K562 (cell line): ENCODE measurements at regions not wholly inside any gene's neighbourhood (a gene's known extent, or its start where the extent isn't known, plus 50 kb on each side); places are given as distances from the start of the nearest gene placed in this dataset.

Source experiments
- ATAC-seq: fragments of 200-7000 bp; cut with Tn5 transposase; 3 replicates; pipeline ENCODE4 v1.9.1; 2020; ENCODE audit warnings: moderate library complexity
- BruUV-seq: library from RNA; stranded (reverse); fragments of 400-500 nt; replicated peaks from 2 replicates; lab custom pipeline; 2021; lab: Mats Ljungman, UMichigan
- CTCF ChIA-PET: fragments of 300-600 bp; formaldehyde crosslinking; extraction: SDS; loops from one replicate; lab custom pipeline; 2021; ENCODE audit warnings: low intra/inter-chr PET ratio; lab: Yijun Ruan, JAX
- POLR2A ChIA-PET: fragments of 300-600, 350-650 bp; sonication (Branson Sonifier 250); formaldehyde crosslinking; extraction: SDS; loops from one replicate; lab custom pipeline; 2021; ENCODE audit warnings: antibody characterized with exemption, inconsistent platforms; lab: Yijun Ruan, JAX
- DNase-seq, 4 experiments: peaks; one replicate each; pipeline versions ENCODE4 v3.0.0 to v3.0.0-alpha.2; 2011 to 2018; ENCODE audit warnings: low spot score in 3 of 4, mixed read lengths in 3 of 4; ENCODE audit errors: extremely low read depth in 1 of 4
- FAIRE-seq: peaks from 2 replicates; lab custom pipeline; 2011; peaks lifted over from hg19 to GRCh38; lab: Jason Lieb, UNC
- H2AFZ ChIP-seq: 2 replicates; pipeline ENCODE4 v1.6.0; 2011; ENCODE audit warnings: low read depth, low read length, control low read depth, inconsistent platforms
- H3K27ac ChIP-seq: fragments of 200-600 bp; 3 replicates; pipeline ENCODE4 v1.8.0; 2011; ENCODE audit warnings: low read depth, mild to moderate bottlenecking, control low read depth, inconsistent platforms, low read length, moderate library complexity, mixed read lengths; ENCODE audit errors: extremely low read depth
- H3K27me3 ChIP-seq, 2 experiments: fragments of 300-600 bp in 1 of 2; 2 replicates in 1 of 2; 3 replicates in 1 of 2; pipeline versions ENCODE4 v1.6.0 to v1.8.0; 2011; ENCODE audit warnings: inconsistent platforms in 2 of 2, low read length in 2 of 2, mild to moderate bottlenecking in 1 of 2, mixed read lengths in 1 of 2, moderate library complexity in 1 of 2; ENCODE audit not compliant: control insufficient read depth in 2 of 2, insufficient read depth in 2 of 2
- H3K36me3 ChIP-seq: fragments of 300-600 bp; 3 replicates; pipeline ENCODE4 v1.8.0; 2011; ENCODE audit warnings: mild to moderate bottlenecking, low read length, inconsistent platforms; ENCODE audit not compliant: control insufficient read depth, insufficient read depth
- H3K4me1 ChIP-seq, 2 experiments: fragments of 200-600 bp in 1 of 2; replicated peaks in 1 of 2; 2 replicates in 1 of 2; 3 replicates in 1 of 2; pipeline versions ENCODE4 v1.5.1 to v1.8.0; 2011; ENCODE audit warnings: inconsistent platforms in 2 of 2, low read length in 2 of 2, mild to moderate bottlenecking in 1 of 2, mixed read lengths in 1 of 2, moderate library complexity in 1 of 2; ENCODE audit not compliant: control insufficient read depth in 2 of 2, insufficient read depth in 2 of 2
- H3K4me2 ChIP-seq: 2 replicates; pipeline ENCODE4 v1.6.1; 2011; ENCODE audit warnings: low read length, control low read depth, inconsistent platforms, mixed read lengths; ENCODE audit not compliant: insufficient read depth
- H3K4me3 ChIP-seq: fragments of 200-600 bp; sonication (generic), shearing (Covaris generic); 2 replicates; pipeline ENCODE4 v1.5.1; 2016; ENCODE audit warnings: control low read depth, inconsistent platforms
- H3K79me2 ChIP-seq: fragments of 200-600 bp; 3 replicates; pipeline ENCODE4 v1.8.0; 2011; ENCODE audit warnings: low read length, inconsistent platforms; ENCODE audit not compliant: control insufficient read depth, insufficient read depth
- H3K9ac ChIP-seq, 2 experiments: 2 replicates each; pipeline versions ENCODE4 v1.6.0 to v1.6.1; 2011; ENCODE audit warnings: low read depth in 2 of 2, low read length in 2 of 2, control low read depth in 1 of 2, inconsistent platforms in 1 of 2, mild to moderate bottlenecking in 1 of 2, mixed read lengths in 1 of 2; ENCODE audit not compliant: insufficient read depth in 1 of 2
- H3K9me1 ChIP-seq: one replicate; pipeline ENCODE4 v1.6.0; 2011; ENCODE audit warnings: inconsistent platforms, mild to moderate bottlenecking, low read length, moderate library complexity; ENCODE audit not compliant: control insufficient read depth, insufficient read depth
- H3K9me3 ChIP-seq: replicated peaks from 2 replicates; pipeline ENCODE4 v1.5.1; 2011; ENCODE audit warnings: low read depth, low read length, inconsistent platforms; ENCODE audit not compliant: control insufficient read depth, insufficient read depth
- H4K20me1 ChIP-seq: replicated peaks from 2 replicates; pipeline ENCODE4 v1.6.1; 2011; ENCODE audit warnings: low read length, inconsistent platforms, mixed read lengths; ENCODE audit not compliant: control insufficient read depth, insufficient read depth
- AFF1 ChIP-seq, 2 experiments: fragments of 450-650 bp; IDR thresholded peaks; 2 replicates each; pipeline ENCODE4 v1.6.1; 2018; ENCODE audit warnings: mild to moderate bottlenecking in 2 of 2, low read depth in 1 of 2; ENCODE audit not compliant: partially characterized antibody in 2 of 2
- ETS1 ChIP-seq: conservative IDR thresholded peaks from 2 replicates; pipeline ENCODE4 v1.6.1; 2011; ENCODE audit warnings: low read depth, mild to moderate bottlenecking, low read length; ENCODE audit not compliant: control insufficient read depth
- FOSL1 ChIP-seq: fragments of 200-800 bp; sonication (Bioruptor generic); conservative IDR thresholded peaks from 2 replicates; pipeline ENCODE4 v1.6.1; 2016; ENCODE audit warnings: missing genetic modification characterization, missing compliant biosample characterization
- MCM2 ChIP-seq: fragments of 450-650 bp; IDR thresholded peaks from 2 replicates; pipeline ENCODE4 v1.6.1; 2017; ENCODE audit warnings: low read depth, mild to moderate bottlenecking
- MEF2A ChIP-seq: IDR thresholded peaks from 2 replicates; pipeline ENCODE4 v1.6.1; 2011; ENCODE audit warnings: low read depth, mild to moderate bottlenecking, low read length, moderate library complexity; ENCODE audit not compliant: control insufficient read depth
- MYC ChIP-seq, 2 experiments: fragments of 250-450 bp in 1 of 2; sonication (Bioruptor Pico) in 1 of 2; IDR thresholded peaks; 2 replicates each; pipeline versions ENCODE4 v1.5.1 to v1.6.1; 2012 to 2021; ENCODE audit warnings: low read depth in 2 of 2, borderline replicate concordance in 1 of 2, improper control_type of control experiment in 1 of 2, low read length in 1 of 2, mild to moderate bottlenecking in 1 of 2, moderate library complexity in 1 of 2
- POLR2B ChIP-seq: fragments of 450-650 bp; IDR thresholded peaks from 2 replicates; pipeline ENCODE4 v1.6.1; 2018; ENCODE audit warnings: low read depth; ENCODE audit not compliant: partially characterized antibody
- RNF2 ChIP-seq: sonication (generic); IDR thresholded peaks from 2 replicates; pipeline ENCODE4 v1.6.1; 2016
- SMAD1 ChIP-seq: fragments of 150-350 bp; IDR thresholded peaks from 2 replicates; pipeline ENCODE4 v1.6.1; 2014; ENCODE audit warnings: low read length, low read depth; ENCODE audit not compliant: partially characterized antibody
- SREBF1 ChIP-seq: fragments of 150-350 bp; IDR thresholded peaks from 2 replicates; pipeline ENCODE4 v1.6.1; 2014; ENCODE audit warnings: antibody characterized with exemption, low read depth, low read length, borderline replicate concordance
- SRSF9 ChIP-seq: fragments of 200-400 bp; formaldehyde crosslinking; IDR thresholded peaks from 2 replicates; pipeline ENCODE4 v1.6.1; 2017; ENCODE audit warnings: low read depth, low read length, borderline replicate concordance
- TARDBP ChIP-seq: fragments of 450-650 bp; IDR thresholded peaks from 2 replicates; pipeline ENCODE4 v1.6.1; 2016
- TCFL5 ChIP-seq: fragments of 250-450 bp; sonication (Bioruptor Pico); conservative IDR thresholded peaks from 2 replicates; pipeline ENCODE4 v1.6.1; 2021; ENCODE audit warnings: mild to moderate bottlenecking, moderate library complexity, matching md5 sums
- U2AF2 ChIP-seq: fragments of 200-400 bp; formaldehyde crosslinking; optimal IDR thresholded peaks from 2 replicates; pipeline ENCODE3; 2017; ENCODE audit warnings: low read depth, mild to moderate bottlenecking, low read length
- ZNF184 ChIP-seq: sonication (generic); formaldehyde crosslinking; IDR thresholded peaks from 2 replicates; pipeline ENCODE4 v1.5.0; 2020; ENCODE audit warnings: missing genetic modification reagents
- ZNF23 ChIP-seq: fragments of 250-450 bp; sonication (Bioruptor Pico); IDR thresholded peaks from 2 replicates; pipeline ENCODE4 v1.4.0; 2020; ENCODE audit warnings: mild to moderate bottlenecking
- ZNF584 ChIP-seq: fragments of 200-800 bp; sonication (Bioruptor generic); IDR thresholded peaks from 2 replicates; pipeline ENCODE4 v1.6.1; 2016; ENCODE audit warnings: low read depth, mild to moderate bottlenecking, missing genetic modification characterization, missing compliant biosample characterization
- WGBS: fragments of 100-300 bp; shearing (Covaris generic); methylation state at CpG from one replicate; pipeline ENCODE4 v1.1.6; 2016; ENCODE audit warnings: low coverage, mixed read lengths; ENCODE audit not compliant: insufficient coverage; ENCODE audit errors: missing lambda C conversion rate; 5-methylcytosine and 5-hydroxymethylcytosine counted together
- in situ Hi-C: fragments of 300-500 bp; cut with MboI; formaldehyde crosslinking; loops from 4 replicates; pipeline ENCODE4 v1.15.0; 2018; ENCODE audit warnings: inconsistent platforms, mixed read lengths
- intact Hi-C: fragments of 100-400 bp; cut with micrococcal nuclease; formaldehyde crosslinking; loops from 2 replicates; pipeline ENCODE4 v1.14.2; 2022

- BruUV-seq: no TSS peak
- FAIRE-seq: peak; percentile 57
- Histone ChIP-seq H3K4me1 (peaks cover 0 to 20% of the 10 kb centered on the region in 2 experiments; a peak in 4 of 5 replicates), H3K79me2 (no peaks in the 10 kb centered on the region), H2AFZ (no peak overlapping the region), H3K27me3 (peaks cover 7 to 17% of the 10 kb centered on the region in 2 experiments; a peak in 4 of 5 replicates), H3K4me2 (no peak overlapping the region), H3K9ac (no peak overlapping the region), H4K20me1 (no peaks in the 10 kb centered on the region; the same call in 1 of the 2 replicates), H3K4me3 (no peak overlapping the region), H3K27ac (no peak overlapping the region), H3K9me1 (no peaks in the 10 kb centered on the region), H3K36me3 (no peaks in the 10 kb centered on the region), H3K9me3 (no peaks in the 10 kb centered on the region)
- no peak for DNase-seq
- ChIA-PET POLR2A (no interaction called here), CTCF (no interaction called here)
- intact Hi-C loops (loop anchor here (5.0 kb wide), 1 partner anchor 63 kb away; no protein-coding TSS in a partner anchor), in situ Hi-C loops (no loop called here)
- TF ChIP-seq SREBF1: no peak
- TF ChIP-seq POLR2B: no peak
- no peak for TF ChIP-seq SMAD1
- TF ChIP-seq ZNF184 (CRISPR knock-in tag): no peak
- no peak for TF ChIP-seq TCFL5 (CRISPR knock-in tag)
- no peak for TF ChIP-seq RNF2
- no peak for TF ChIP-seq ZNF23
- TF ChIP-seq MCM2: no peak
- no peak for TF ChIP-seq MYC (IDR thresholded peaks at IDR 0.05; ENCODE audit: low read depth, low read length)
- TF ChIP-seq MYC (CRISPR knock-in tag; IDR thresholded peaks at IDR 0.05; ENCODE audit: borderline replicate concordance, low read depth): no peak
- TF ChIP-seq U2AF2: no peak
- no peak for TF ChIP-seq FOSL1 (tag)
- TF ChIP-seq SRSF9: no peak
- TF ChIP-seq ZNF584: no peak
- TF ChIP-seq TARDBP: no peak
- TF ChIP-seq ETS1: no peak
- TF ChIP-seq MEF2A: no peak
- no peak for TF ChIP-seq AFF1 (IDR thresholded peaks at IDR 0.05; ENCODE audit: low read depth in 1 of 2, partially characterized antibody in 2 of 2)
- 6% methylated on average over 2 of the region's 2 CpGs for WGBS
- no peak for ATAC-seq
These were observed 67.2 kb upstream of the ATL2 start for GRCh38 chr2:38444247-38444646.
